ENCODE measurements at regions not wholly inside any gene's neighbourhood (a gene's known extent, or its start where the extent isn't known, plus 50 kb on each side); places are given as distances from the start of the nearest gene placed in this dataset.
"Not testable (repeated sequence)": the region's sequence is repeated elsewhere in the genome, so short reads cannot be mapped to it uniquely, and the experiment has no call there.

- no peaks in the 10 kb centered on the region for H3K4me1 ChIP-seq (ENCODE audit: low read length)
- TF ChIP-seq CTCF (IDR thresholded peaks at IDR 0.05; ENCODE audit: low read depth, low read length) = no peak
- TF ChIP-seq EZH2phosphoT487 (IDR thresholded peaks at IDR 0.05; ENCODE audit: low read depth) = no peak
- no peaks in the 10 kb centered on the region for H3K36me3 ChIP-seq (replicated peaks; ENCODE audit: low read depth, low read length)
- no peak overlapping the region for H3K4me2 ChIP-seq (ENCODE audit: low read length)
- H3K9me3 ChIP-seq (ENCODE audit: insufficient read depth, low read length) = no peaks in the 10 kb centered on the region
- no peaks in the 10 kb centered on the region for H3K27me3 ChIP-seq (ENCODE audit: low read depth, low read length)
- H3K4me3 ChIP-seq (ENCODE audit: low read length) = no peak overlapping the region
- no peak overlapping the region for H3K27ac ChIP-seq (ENCODE audit: low read length)
- no peak overlapping the region for H3K9ac ChIP-seq (ENCODE audit: low read length)
- H4K20me1 ChIP-seq (ENCODE audit: insufficient read depth, low read length) = no peaks in the 10 kb centered on the region
- no peak overlapping the region for H2AFZ ChIP-seq (ENCODE audit: low read depth, low read length)
- H3K79me2 ChIP-seq (ENCODE audit: low read length) = no peaks in the 10 kb centered on the region
Observed at GRCh38 chr12:58747533-58747932, 172.8 kb downstream of the LRIG3 start.

GRCh38 chr12:58750484-58750883 lies 169.8 kb downstream of the LRIG3 start:
- Histone ChIP-seq H3K9me3 (ENCODE audit: insufficient read depth, low read length) (no peaks in the 10 kb centered on the region), H3K4me3 (ENCODE audit: low read length) (no peak overlapping the region), H3K27ac (ENCODE audit: low read length) (no peak overlapping the region), H3K36me3 (replicated peaks; ENCODE audit: low read depth, low read length) (no peaks in the 10 kb centered on the region), H3K79me2 (ENCODE audit: low read length) (no peaks in the 10 kb centered on the region), H3K4me1 (ENCODE audit: low read length) (no peaks in the 10 kb centered on the region), H2AFZ (ENCODE audit: low read depth, low read length) (no peak overlapping the region), H3K9ac (ENCODE audit: low read length) (no peak overlapping the region), H4K20me1 (ENCODE audit: insufficient read depth, low read length) (no peaks in the 10 kb centered on the region), H3K4me2 (ENCODE audit: low read length) (no peak overlapping the region), H3K27me3 (ENCODE audit: low read depth, low read length) (no peaks in the 10 kb centered on the region)
- TF ChIP-seq EZH2phosphoT487 (IDR thresholded peaks at IDR 0.05; ENCODE audit: low read depth) (no peak), CTCF (IDR thresholded peaks at IDR 0.05; ENCODE audit: low read depth, low read length) (no peak)

GRCh38 chr12:58757422-58757821 lies 162.9 kb downstream of the LRIG3 start:
- Histone ChIP-seq H3K27ac (ENCODE audit: low read length) (no peak overlapping the region), H2AFZ (ENCODE audit: low read depth, low read length) (no peak overlapping the region), H3K9me3 (ENCODE audit: insufficient read depth, low read length) (no peaks in the 10 kb centered on the region), H3K4me2 (ENCODE audit: low read length) (no peak overlapping the region), H3K9ac (ENCODE audit: low read length) (no peak overlapping the region), H3K4me1 (ENCODE audit: low read length) (peaks cover 4% of the 10 kb centered on the region), H3K27me3 (ENCODE audit: low read depth, low read length) (no peaks in the 10 kb centered on the region), H3K36me3 (replicated peaks; ENCODE audit: low read depth, low read length) (no peaks in the 10 kb centered on the region), H3K4me3 (ENCODE audit: low read length) (no peak overlapping the region), H4K20me1 (ENCODE audit: insufficient read depth, low read length) (no peaks in the 10 kb centered on the region), H3K79me2 (ENCODE audit: low read length) (no peaks in the 10 kb centered on the region)
- TF ChIP-seq CTCF (IDR thresholded peaks at IDR 0.05; ENCODE audit: low read depth, low read length) = no peak
- TF ChIP-seq EZH2phosphoT487 (IDR thresholded peaks at IDR 0.05; ENCODE audit: low read depth) = no peak

- H3K4me1 ChIP-seq (ENCODE audit: low read length); H3K79me2 ChIP-seq (ENCODE audit: low read length); H2AFZ ChIP-seq (ENCODE audit: low read depth, low read length); H3K9me3 ChIP-seq (ENCODE audit: insufficient read depth, low read length); H3K27me3 ChIP-seq (ENCODE audit: low read depth, low read length); H3K27ac ChIP-seq (ENCODE audit: low read length); H3K9ac ChIP-seq (ENCODE audit: low read length); H4K20me1 ChIP-seq (ENCODE audit: insufficient read depth, low read length); H3K4me3 ChIP-seq (ENCODE audit: low read length); H3K36me3 ChIP-seq (replicated peaks; ENCODE audit: low read depth, low read length); H3K4me2 ChIP-seq (ENCODE audit: low read length): not testable (repeated sequence)
Observed at GRCh38 chr12:58759745-58760144, 160.6 kb downstream of the LRIG3 start.

GRCh38 chr12:58761308-58761707 lies 159.0 kb downstream of the LRIG3 start:
- Histone ChIP-seq H3K9me3 (ENCODE audit: insufficient read depth, low read length) (no peaks in the 10 kb centered on the region), H3K9ac (ENCODE audit: low read length) (no peak overlapping the region), H3K27ac (ENCODE audit: low read length) (no peak overlapping the region), H3K27me3 (ENCODE audit: low read depth, low read length) (no peaks in the 10 kb centered on the region), H3K4me1 (ENCODE audit: low read length) (peaks cover 4% of the 10 kb centered on the region), H3K4me3 (ENCODE audit: low read length) (no peak overlapping the region), H3K4me2 (ENCODE audit: low read length) (no peak overlapping the region), H3K79me2 (ENCODE audit: low read length) (no peaks in the 10 kb centered on the region), H2AFZ (ENCODE audit: low read depth, low read length) (no peak overlapping the region), H4K20me1 (ENCODE audit: insufficient read depth, low read length) (no peaks in the 10 kb centered on the region), H3K36me3 (replicated peaks; ENCODE audit: low read depth, low read length) (no peaks in the 10 kb centered on the region)
- no peak for TF ChIP-seq CTCF (IDR thresholded peaks at IDR 0.05; ENCODE audit: low read depth, low read length)
- TF ChIP-seq EZH2phosphoT487 (IDR thresholded peaks at IDR 0.05; ENCODE audit: low read depth) = no peak
